NCI-H748 (cell line): ENCODE measurements at regions not wholly inside any gene's neighbourhood (a gene's known extent, or its start where the extent isn't known, plus 50 kb on each side); places are given as distances from the start of the nearest gene placed in this dataset.
"Not testable (repeated sequence)": the region's sequence is repeated elsewhere in the genome, so short reads cannot be mapped to it uniquely, and the experiment has no call there.

Experiments used
- DNase-seq: peaks from one replicate; lab custom pipeline; 2025; ENCODE audit not compliant: unreplicated experiment; lab: John Stamatoyannopoulos, UW

GRCh38 chr5:120140501-120140900, 323.6 kb upstream of the PRR16 start:
- no peak for DNase-seq

- no peak for DNase-seq
Observed at GRCh38 chr5:120141076-120141475, 323.0 kb upstream of the PRR16 start.

GRCh38 chr5:120146787-120147186, 317.3 kb upstream of the PRR16 start:
- no peak for DNase-seq

GRCh38 chr5:120147911-120148310, 316.2 kb upstream of the PRR16 start:
- DNase-seq: not testable (repeated sequence)

- DNase-seq: no peak
Observed at GRCh38 chr5:120150770-120151169, 313.3 kb upstream of the PRR16 start.

- no peak for DNase-seq
Observed at GRCh38 chr5:120151181-120151580, 312.9 kb upstream of the PRR16 start.

GRCh38 chr5:120151825-120152224, 312.3 kb upstream of the PRR16 start:
- no peak for DNase-seq

- no peak for DNase-seq
Observed at GRCh38 chr5:120152472-120152871, 311.6 kb upstream of the PRR16 start.

- DNase-seq: no peak
Observed at GRCh38 chr5:120152931-120153330, 311.2 kb upstream of the PRR16 start.

- DNase-seq: no peak
Observed at GRCh38 chr5:120153551-120153950, 310.5 kb upstream of the PRR16 start.

GRCh38 chr5:120155873-120156272, 308.2 kb upstream of the PRR16 start:
- DNase-seq: no peak

GRCh38 chr5:120158211-120158610, 305.9 kb upstream of the PRR16 start:
- DNase-seq: no peak

GRCh38 chr5:120159155-120159554, 304.9 kb upstream of the PRR16 start:
- DNase-seq: no peak

- peak; percentile 47 for DNase-seq
Observed at GRCh38 chr5:120160124-120160895, 303.8 kb upstream of the PRR16 start.

- DNase-seq: no peak
Observed at GRCh38 chr5:120162321-120162720, 301.8 kb upstream of the PRR16 start.

- no peak for DNase-seq
Observed at GRCh38 chr5:120164037-120164436, 300.1 kb upstream of the PRR16 start.

- DNase-seq: no peak
Observed at GRCh38 chr5:120164986-120165385, 299.1 kb upstream of the PRR16 start.

- DNase-seq: no peak
Observed at GRCh38 chr5:120173125-120173524, 291.0 kb upstream of the PRR16 start.

GRCh38 chr5:120174089-120174488, 290.0 kb upstream of the PRR16 start:
- DNase-seq: no peak

- DNase-seq: not testable (repeated sequence)
Observed at GRCh38 chr5:120181238-120181637, 282.9 kb upstream of the PRR16 start.

- not testable (repeated sequence) for DNase-seq
Observed at GRCh38 chr5:120194650-120195049, 269.4 kb upstream of the PRR16 start.

GRCh38 chr5:120199559-120199958, 264.5 kb upstream of the PRR16 start:
- DNase-seq: no peak

- no peak for DNase-seq
Observed at GRCh38 chr5:120207129-120207528, 257.0 kb upstream of the PRR16 start.
